ENCODE measurements at regions not wholly inside any gene's neighbourhood (a gene's known extent, or its start where the extent isn't known, plus 50 kb on each side); places are given as distances from the start of the nearest gene placed in this dataset.
A peak's percentile ranks its signal among the peaks of the same experiment; 100 is the strongest.
"Not testable (repeated sequence)": the region's sequence is repeated elsewhere in the genome, so short reads cannot be mapped to it uniquely, and the experiment has no call there.

DNA sequence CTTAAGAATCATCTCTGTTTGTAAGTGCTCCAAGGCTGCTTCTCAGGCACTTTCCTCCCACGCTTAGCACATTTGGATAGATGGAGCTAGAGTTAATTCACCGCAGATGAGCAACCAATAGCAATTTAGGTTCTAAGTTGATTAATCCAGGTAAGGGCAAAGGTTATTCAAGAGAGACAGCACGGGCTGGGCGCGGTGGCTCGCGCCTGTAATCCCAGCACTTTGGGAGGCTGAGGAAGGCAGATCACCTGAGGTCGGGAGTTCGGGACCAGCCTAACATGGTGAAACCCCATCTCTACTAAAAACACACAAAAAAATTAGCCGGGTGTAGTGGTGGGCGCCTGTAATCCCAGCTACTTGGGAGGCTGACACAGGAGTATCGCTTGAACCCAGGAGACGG is 54.5 kb upstream of the UNC13C start:
- DNase-seq, result not testable (repeated sequence)

DNA sequence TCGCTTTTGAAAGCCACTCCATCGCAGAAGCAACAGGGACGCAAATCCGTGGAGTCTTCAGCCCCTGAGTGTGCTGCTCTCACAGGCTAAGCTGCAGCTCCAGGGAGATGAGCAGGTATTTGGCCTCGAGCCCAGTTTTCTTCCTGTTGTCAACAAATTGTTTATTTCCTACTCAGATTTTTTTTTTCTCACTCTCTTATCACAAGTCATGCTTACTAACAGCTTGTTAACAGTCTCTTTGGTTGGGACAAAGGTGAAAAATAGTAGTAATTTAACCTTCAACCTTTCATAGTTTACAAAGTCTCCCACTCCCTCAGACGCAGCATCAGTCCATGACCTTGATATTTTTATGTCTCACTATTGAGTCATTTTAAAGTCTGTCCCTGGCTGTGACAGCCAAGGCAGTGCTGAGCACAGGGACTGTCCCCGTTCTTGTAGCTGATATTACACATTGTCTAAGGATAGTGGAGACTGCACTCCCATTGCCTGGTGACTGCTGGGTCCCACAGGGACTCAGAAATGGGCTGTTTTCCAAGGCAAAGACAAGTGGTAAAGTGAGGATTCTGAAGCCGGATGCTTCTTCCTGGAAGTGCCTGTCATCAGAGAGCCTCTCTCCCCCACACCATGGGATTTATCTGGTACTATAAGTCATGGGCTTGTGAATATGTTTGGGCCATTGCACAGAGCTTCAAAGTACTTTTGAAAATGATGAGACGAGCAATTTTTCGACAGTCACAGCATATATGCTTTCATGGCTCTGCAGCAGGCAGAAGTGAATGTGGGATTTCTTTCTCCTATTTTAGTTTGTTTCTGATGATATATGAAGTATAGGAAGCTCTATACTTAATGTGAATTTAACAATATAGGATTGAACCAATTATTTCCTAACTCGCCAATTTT is 59.8 kb upstream of the UNC13C start:
- no peak for DNase-seq

DNA sequence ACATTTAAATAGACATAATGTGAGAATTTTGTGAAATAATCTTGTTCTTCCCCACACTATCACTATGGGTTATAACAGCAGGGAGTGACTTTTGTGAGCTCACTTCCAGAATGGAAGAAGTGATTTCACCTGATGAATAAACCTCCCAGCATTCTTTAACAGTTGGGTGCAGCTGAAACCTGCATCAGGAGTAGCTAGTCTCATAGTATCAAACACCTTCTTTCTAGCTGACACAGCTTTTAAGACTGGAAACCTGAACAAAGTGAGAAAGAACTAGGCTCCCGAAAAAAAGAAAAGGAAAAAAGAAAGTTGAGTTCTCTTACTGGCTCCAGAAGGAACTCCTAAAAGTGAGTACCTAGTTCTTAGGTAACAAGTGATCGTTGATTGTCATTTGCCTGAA is 61.1 kb upstream of the UNC13C start:
- DNase-seq, result no peak

DNA sequence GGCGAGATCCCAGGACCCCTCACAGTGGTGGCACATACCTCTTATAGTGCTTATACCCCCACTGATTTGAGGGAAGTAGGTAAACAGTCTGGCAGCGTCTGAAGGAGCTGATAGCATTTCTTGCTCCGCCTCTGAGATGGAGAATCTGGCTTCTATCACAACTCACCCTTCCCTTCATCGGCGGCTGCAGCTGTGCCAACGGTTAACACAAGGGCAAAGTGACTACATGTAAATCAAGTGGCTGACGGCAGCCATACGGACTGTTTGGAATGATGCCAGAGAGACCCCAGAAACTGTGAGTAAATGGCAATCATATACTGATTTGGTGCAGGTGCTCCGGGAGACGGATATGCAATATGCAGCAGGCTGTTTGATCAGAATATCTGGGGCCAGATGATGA is 66.8 kb upstream of the UNC13C start:
- no peak for DNase-seq

DNA sequence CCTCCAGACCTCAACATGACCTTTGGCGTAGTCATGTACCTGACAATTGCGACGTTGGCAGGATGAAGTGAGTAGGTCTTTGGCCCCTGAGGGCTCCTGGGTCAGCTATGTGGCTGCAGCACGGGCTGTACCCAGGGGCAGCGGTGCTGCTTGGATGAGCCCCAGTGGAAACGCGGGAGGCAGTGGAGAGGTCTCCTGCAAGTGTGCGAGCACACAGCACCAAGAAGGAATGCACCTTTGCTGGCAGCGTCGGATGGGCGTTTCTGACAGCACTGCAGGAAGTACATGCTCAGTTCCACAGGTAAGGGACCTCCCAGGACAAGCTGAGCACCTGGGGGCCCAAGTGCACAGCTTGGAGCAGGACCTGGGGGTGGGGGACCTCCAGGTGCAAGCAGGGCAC is 67.4 kb upstream of the UNC13C start:
- DNase-seq, result no peak

DNA sequence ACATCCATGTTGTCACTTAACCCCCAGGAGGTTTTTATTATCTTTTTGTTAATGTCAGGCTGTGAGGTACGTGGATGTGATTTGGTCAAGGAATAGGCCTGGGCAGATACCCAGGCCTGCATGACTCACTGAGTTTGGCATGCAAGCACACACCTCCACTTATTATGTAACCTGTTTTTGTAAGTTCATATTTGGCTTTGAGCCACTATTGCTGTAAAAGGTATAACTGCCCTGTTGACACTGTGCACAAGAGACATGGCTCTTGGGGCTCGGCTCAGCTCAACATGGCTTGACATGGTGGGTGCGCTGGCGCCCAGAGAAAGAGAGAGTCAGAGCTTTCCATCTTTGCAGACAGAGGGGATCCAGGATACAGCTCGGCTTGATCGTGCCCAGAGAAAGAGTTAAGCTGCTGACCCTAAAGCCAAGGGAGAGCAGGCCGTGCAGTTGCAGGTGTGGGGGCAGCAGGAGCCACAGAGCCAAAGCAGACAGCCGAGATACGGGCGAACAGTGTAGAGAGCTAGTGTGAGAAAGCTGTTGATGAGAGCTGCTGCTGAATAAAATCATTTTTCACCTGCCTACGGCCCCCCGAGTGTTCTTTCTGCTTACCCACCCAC is 67.9 kb upstream of the UNC13C start:
- DNase-seq, result no peak

DNA sequence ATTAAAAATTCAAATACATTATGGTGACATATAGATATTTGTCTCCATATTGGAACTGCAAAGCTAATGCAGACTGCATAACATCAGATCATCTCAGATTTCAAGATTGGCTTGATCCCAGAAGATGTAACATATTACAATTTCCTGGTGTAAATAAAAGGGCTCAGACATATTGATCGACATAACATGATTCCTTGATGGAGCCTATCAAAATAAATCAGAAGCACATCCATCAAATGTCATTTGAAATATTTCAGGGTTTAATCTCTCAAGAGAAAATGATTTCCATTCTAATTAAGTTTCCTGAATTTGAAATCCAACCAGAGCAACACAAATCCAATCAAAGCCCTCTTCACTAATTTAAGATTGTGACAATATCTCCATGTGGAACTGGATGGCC is 75.1 kb upstream of the UNC13C start:
- DNase-seq, result peak; percentile 67

DNA sequence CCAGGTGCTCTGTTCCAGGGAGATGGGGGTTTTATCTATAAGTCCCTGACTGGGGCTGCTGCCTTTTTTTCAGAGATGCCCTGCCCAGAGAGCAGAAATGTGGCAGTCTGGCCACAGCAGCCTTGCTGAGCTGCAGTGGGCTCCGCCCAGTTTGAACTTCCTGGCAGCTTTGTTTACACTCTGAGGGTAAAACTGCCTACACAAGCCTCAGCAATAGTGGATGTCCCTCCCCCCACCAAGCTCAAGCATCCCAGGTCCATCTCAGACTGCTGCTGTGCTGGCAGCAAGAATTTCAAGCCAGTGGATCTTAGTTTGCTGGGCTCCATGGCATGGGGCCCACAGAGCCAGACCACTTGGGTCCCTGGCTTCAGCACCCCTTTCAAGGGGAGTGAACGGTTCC is 84.8 kb upstream of the UNC13C start:
- not testable (repeated sequence) for DNase-seq

DNA sequence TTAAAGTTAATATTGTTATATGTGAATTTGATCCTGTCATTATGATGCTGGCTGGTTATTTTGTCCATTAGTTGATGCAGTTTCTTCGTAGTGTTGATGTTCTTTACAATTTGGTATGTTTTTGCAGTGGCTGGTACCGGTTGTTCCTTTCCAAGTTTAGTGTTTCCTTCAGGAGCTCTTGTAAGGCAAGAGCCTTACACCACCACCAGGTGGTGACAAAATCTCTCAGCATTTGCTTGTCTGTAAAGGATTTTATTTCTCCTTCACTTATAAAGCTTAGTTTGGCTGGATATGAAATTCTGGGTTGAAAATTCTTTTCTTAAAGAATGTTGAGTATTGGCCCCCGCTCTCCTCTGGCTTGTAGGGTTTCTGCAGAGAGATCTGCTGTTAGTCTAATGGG is 86.4 kb upstream of the UNC13C start:
- not testable (repeated sequence) for DNase-seq

DNA sequence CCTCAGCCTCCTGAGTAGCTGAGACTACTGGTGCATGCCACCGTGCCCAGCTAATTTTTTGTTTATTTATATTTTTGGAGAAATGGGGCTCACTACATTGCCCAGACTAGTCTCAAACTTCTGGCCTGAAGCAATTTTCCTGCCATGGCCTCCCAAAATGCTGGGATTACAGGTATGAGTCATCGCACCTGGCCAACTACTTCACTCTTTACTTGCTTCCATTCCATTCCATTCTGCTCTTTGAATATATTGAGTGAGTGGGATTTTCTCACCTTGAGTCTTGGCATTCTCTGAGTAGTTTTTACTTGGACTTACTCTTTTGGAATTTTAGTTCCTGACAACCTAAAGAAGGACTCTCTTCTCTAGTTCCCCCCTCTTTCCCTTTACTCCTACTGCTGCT is 93.8 kb upstream of the UNC13C start:
- no peak for DNase-seq

DNA sequence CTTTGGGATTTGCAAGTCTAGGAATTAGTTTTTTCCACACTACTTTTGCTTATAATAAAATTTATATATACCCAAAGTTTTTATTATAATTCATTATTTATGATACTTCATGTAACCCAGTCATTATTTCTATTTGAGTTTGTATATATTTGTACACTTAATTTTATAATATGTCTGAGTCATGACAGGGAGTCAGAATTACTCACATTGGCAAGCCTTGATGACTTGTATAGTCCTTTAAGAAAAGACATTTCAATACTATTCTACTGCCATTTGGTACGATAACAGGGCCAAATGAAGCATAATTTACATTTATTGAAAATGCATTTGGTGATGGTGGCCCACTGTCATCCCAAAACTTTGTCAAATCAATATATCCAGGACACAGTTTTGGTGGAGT is 95.9 kb upstream of the UNC13C start:
- no peak for DNase-seq

DNA sequence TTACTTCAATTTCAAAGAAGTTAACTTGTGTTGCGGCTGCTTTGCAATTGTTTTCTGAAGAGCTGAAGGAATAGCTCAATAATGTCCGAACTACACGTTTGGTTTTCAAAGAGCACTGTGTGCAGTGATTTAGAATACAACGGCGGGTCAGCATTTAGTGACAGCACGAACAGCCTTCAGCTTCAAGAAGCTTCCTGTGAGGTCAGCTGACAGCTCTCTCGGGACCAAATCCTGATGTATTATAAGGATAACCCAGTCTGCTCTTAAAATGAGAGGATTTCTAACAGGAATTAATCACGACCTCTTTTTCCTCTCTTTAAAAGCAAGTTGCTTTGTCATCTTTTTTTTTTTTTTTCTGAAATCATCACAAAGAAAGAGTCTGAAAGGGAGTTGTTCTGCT is 97.9 kb upstream of the UNC13C start:
- DNase-seq, result peak; percentile 42

DNA sequence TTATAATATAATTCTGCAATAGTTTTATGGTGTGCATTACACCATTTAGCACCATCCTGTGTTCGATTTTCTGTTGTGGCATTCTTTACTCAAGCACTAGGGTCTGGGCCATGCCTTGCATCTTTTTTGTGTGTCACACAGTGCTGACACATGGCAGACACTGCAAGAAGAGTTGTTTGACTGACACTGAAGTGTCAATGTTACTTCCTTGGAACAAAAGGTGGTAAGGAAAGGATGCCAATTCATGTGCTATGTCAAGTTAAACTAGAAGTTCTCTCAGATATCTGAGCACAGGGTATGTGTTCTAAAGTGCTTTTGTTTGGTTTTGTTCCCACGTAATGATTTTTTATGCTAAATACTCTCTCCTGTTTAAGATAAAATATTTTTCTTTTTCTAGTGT is 102.5 kb upstream of the UNC13C start:
- no peak for DNase-seq

DNA sequence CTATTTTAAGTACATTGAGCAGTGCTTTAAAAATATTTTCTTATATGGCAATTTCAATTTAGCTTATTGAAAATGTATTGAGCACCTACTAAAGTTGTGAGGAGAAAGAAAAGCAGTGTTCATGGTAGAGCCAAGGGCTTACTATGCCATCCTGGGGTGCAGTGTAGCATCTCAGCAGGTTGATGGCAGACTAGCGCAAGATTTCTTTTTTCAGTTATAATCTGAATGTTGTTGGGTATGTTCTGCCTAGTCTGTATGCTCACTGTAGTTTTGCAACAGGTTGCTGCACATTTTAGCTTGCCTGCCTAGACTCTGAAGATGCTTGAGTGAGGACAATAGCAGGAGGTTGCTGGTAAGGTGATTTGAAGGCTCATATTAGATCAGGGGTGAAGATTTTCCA is 103.1 kb upstream of the UNC13C start:
- no peak for DNase-seq

DNA sequence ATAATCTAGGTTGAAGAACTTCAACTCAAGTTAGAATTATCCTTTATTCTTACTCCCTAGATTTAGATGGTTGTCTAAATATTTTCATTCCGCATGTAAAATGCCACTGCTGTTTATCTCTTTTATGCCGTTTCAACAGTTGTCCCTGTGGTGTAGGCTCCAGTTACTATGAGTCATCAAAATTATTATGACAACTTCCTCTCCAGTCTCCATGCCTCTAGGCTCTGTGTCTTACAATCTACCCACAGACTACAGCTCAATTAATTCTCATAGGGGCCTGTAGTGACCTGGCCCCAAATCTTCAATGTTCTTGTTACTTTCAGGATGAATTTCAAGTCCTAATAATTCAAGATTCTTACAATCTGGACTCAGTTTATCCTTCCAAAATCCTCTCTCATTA is 105.8 kb upstream of the UNC13C start:
- no peak for DNase-seq

DNA sequence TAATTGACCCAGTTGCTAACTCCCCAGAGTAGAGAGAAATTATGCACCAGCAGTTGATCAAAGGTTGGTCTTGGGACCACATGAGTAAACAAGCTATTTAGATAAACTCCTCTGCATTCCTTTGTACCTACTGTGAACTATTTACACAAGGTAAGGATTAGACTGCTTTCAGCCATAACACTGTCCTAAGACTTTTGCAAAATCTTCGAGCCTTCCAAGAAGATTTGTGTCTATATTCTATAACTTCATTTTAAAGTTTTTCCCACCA is 108.5 kb upstream of the UNC13C start:
- no peak for DNase-seq

DNA sequence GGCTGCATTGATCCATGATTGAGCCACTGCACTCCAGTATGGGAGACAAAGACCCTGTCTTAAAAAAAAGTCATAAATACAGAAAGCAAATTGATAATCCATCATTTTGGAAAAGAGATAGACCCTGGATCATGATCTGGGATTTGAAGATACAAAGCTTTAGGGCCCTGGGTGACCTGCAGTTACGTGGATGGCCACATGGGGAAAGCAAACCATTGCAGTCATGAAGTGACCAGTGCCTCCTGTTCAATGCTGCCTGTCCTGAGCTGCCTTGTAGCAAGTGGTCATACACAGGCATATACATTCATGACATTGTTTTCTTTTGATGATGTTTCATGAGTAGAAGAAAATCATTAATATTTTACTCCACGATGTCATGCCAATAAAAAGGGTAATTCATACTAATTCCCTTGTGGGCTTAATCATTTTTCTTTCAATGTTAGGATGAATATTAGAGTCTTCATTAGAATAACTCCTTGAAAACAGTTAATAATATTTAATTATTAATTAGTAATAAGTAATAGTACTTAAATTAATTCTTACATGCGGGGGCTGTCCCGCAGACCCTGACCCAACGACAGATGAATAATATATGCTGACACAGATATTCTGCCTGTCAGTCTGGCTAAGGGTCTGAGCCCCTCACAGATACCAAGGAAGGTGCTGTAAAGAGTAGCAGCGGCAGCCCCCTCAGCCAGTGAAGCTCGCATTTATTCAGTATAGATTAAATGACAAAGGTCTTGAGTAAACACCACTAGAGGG is 109.0 kb upstream of the UNC13C start:
- DNase-seq, result no peak

DNA sequence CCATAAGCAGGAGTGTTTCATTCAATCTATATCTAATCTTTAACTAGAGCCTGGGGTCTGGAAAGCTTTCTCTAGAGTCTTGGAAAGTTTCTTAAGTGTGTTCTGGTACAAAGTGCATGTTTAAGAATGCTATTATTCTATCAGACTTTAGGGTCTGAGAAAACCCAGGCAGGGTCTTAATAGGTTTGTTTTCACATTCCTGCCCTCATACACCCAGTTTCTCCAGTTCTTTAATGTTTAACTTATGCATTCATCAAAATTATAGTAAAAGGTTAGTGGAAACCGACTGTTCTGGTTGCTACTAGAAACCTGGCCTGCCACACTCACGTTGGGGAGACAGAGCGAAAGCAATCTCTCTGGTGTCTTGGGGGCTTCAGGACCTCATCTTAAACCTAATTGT is 102.9 kb upstream of the WDR72 start:
- no peak for DNase-seq

DNA sequence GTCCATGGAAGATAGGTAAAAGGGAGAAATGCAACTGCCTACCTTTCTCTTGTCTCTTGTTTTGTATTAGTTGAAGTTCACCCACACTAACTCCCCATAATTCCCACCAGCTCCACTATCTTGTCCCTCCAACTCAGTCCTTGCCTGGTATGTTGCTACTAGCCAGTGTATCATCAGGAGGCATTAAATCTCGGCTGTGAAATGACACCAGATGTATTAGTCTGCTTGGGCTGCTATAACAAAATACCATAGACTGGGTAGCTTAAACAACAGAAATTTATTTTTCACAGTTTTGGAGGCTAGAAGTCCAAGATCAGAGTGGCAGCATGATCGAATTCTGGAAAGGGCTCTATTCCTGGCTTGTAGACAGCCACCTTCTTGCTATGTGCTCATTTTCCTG is 102.3 kb upstream of the WDR72 start:
- DNase-seq, result no peak

DNA sequence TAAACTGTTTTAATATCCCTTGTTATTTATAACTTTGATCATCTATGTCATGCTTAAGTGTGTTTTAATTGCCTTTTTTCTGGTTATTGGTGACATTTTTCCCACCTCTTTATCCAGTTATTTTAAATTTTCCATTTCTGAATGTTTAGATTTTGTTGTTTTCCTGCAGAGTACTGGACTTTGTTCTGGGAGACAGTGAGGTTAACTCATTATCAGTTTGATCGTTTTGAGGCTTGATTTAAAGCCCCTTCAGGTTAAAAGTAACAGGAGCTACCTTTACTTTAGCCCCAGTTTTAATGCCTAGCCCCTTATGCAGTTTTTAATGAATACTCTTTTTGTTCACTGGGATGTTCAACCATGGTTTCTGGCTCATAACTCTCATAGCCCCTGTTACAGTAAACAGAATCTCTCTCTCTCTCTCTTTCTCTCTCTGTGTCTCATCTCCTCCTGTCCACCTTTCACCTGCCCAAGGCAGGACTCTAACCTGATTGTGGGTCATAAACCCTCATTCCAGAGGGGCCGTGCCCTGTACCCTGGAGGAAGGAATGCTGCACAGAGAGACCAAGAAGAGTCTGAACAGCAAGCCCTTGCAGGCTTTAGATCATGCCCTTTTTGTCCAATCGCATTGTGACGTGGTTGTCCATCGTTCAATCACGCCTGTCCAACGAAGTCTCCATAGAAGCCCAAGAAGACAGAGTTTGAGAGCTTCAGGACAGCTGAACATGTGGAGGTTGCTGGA is 91.8 kb upstream of the WDR72 start:
- DNase-seq, result no peak

DNA sequence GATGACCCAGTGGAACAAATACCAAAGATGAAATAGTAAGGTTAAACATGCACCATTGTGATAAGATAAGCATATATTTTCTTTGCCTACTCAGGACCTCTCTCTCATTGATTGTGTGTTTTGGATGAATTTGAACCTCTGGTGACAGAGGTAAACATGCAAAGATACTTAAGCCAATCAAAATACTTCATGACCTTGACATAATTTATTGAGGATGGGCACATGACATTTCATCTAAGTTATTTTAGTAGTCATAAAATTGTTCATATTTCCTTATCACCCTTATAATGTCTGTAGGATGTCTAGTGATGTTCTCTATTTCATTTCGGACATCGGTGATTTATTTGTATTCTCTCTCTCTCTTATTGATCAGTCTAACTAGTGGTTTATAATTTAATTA is 88.3 kb upstream of the WDR72 start:
- no peak for DNase-seq

DNA sequence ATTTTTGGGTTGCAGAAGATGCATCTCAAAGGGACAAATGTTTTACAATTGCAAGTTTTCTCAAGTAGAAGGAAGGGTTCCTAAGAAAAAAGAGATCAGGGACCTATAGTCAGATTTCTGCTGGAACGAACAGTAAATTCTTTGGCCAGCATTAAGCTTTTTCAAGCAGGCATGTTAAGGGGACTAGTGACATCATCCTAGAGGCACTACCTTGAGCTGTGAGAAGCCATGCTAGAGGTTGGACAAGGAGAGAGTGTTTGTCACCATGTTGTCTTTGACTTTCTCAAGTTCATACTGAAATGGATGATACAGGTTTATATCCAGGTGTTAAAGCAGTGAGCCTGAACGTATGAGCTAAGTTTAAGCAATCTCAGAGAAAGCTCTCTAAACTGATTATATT is 85.2 kb upstream of the WDR72 start:
- DNase-seq, result no peak

DNA sequence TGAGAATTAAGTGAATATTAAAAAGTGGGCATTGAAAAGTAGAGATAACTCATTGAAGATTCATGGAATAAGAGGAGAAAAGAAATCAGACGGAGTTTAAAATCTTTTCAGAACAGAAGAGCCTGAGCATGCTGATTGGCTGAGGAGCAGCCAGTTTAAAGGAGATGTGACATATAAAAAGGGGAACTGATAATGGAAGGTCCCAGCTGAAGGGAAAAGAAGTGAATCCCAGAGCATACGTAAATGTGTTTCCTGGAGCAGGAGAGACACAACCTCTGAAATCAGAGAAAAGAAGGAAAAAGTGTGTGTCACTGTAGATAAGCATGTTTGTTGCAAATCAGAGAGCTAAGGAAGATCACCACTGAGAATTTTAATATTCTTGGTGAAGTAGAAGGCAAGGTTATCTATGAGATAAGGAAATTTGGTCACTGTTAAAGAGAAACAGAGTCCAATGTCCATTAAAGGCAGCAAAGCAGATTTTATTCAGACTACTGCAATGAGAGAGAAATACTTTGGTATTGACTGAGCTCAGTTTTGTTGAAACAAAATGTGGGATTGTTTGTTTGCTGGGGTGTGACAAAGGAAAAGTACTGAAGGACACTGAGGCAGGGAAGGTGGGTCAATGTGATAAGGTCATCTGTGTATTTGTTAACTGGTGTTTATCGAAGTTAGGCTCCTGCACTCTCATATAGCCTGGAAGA is 84.6 kb upstream of the WDR72 start:
- no peak for DNase-seq

Measured in eye (tissue), 1 donor.